ENCODE measurements at regions not wholly inside any gene's neighbourhood (a gene's known extent, or its start where the extent isn't known, plus 50 kb on each side); places are given as distances from the start of the nearest gene placed in this dataset.
A peak's percentile ranks its signal among the peaks of the same experiment; 100 is the strongest.
"Not testable (repeated sequence)": the region's sequence is repeated elsewhere in the genome, so short reads cannot be mapped to it uniquely, and the experiment has no call there.

DNA sequence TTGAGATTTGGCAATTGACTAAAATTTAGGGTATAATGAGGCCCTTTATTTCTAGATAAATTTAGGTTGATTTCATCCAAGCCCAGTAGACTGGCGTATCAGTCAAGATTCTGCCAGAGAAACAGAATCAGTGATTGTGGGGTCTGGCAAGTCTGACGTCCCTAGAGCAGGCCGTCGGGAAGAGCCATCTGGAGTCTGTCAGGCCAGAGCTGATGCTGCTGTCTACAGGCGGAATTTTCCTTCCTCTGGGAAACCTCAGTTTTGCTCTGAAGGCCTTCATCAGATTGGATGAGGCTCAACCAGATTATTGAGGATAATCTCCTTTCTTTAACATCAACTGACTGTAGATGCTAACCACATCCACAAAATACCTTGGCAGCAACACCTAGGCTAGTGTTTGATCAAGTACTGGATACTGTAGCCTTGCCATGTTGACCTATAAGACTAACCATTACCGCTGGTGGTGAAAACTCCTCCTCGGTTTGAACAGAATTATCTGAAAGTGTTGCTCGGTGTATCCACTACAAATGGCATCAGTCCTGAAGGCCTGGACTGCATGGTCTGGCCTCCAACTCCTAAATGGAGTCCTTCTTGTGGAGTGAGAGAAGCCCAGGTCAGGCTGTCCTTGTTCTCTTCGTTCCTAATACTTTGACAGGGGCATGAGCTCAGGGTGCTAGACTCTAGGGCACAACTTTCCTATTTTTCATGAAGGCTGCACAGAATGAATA is 83.2 kb upstream of the ANKH start:
- in situ Hi-C loops (cut with HindIII; ENCODE audit: low pct_unique_long_range_greater_than_20kb, low sequenced_read_pairs): no loop called here
- no peak for DNase-seq (ENCODE audit: low read depth)

- in situ Hi-C loops (cut with HindIII; ENCODE audit: low pct_unique_long_range_greater_than_20kb, low sequenced_read_pairs): no loop called here
Measured at GRCh38 chr5:14954216-14954615, 82.6 kb upstream of the ANKH start.

DNA sequence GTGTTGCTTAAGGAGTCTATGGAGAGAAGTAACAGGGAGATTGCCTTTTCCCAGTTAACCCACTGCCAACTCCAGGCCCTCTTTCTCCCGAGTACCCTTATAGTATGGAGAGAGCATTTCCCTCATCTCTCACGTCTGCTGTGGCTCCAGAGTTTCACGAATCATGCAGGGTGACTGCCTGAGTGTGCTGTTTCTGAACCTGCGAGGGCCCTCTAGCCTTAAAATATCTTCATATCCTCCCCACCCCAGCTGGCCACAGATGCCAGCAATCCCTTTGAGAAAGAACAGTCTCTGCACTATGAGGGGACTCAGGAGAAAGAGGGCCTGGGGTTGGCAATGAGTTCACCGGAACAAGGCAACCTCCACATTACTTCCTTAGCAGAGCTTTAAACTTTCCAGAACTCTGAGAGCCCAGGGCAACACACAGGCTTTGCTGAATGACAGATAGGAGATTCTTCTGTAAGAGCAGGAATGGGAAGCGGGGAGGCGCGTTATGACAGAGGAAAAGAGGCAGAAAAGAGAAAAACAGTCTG is 81.6 kb upstream of the ANKH start:
- in situ Hi-C loops (cut with HindIII; ENCODE audit: low pct_unique_long_range_greater_than_20kb, low sequenced_read_pairs): no loop called here
- DNase-seq (ENCODE audit: low read depth): no peak

More at GRCh38 chr5:14954216-14954615, 82.6 kb upstream of the ANKH start:
- no peak for DNase-seq (ENCODE audit: low read depth)

- in situ Hi-C loops (cut with HindIII; ENCODE audit: low pct_unique_long_range_greater_than_20kb, low sequenced_read_pairs): no loop called here
- no peak for DNase-seq (ENCODE audit: low read depth)
Measured at GRCh38 chr5:14948383-14948782, 76.8 kb upstream of the ANKH start.

GRCh38 chr5:14946815-14947620 is 75.4 kb upstream of the ANKH start:
- in situ Hi-C loops (cut with HindIII; ENCODE audit: low pct_unique_long_range_greater_than_20kb, low sequenced_read_pairs): no loop called here
- DNase-seq (ENCODE audit: low read depth): peak; percentile 18

DNA sequence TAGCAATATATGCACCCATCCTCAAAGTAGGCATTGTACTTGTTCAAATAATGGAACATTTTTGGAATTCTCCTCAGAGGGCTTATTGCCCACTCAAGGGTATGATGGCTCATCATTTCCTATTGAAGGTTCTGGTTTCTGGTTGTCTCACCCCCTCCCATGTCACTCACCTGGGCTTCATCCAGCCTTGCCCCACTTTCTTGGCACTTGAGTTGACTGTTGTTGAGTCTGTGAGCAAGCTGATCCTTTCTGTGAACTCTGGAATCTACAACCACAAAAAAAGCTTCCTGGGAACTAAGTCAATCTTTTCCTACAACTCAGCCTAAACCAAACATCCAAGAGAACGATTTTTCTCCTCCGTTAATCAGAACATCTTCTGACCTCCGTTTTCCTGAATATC is 73.9 kb upstream of the ANKH start:
- no peak for DNase-seq (ENCODE audit: low read depth)
- in situ Hi-C loops (cut with HindIII; ENCODE audit: low pct_unique_long_range_greater_than_20kb, low sequenced_read_pairs): no loop called here

DNA sequence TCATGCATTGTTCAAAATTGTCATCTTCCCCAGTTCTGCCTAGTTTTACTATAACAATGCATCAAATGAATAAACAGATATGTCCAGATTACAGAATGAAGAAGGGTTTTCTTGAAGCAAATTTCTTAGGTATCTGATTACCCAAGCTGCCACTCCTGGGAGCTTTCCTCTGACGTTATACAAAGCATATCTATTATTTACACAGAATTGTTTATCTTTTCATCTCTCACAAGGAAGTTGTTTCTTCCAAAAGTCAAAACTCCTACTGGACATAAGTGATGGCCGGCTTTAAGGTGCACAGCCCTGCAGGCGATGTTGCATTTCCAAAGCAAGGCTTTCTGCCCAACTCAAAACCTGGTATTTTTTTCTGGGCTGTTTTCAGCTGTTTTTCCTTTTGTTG is 73.4 kb upstream of the ANKH start:
- in situ Hi-C loops (cut with HindIII; ENCODE audit: low pct_unique_long_range_greater_than_20kb, low sequenced_read_pairs): no loop called here
- DNase-seq (ENCODE audit: low read depth): no peak

- in situ Hi-C loops (cut with HindIII; ENCODE audit: low pct_unique_long_range_greater_than_20kb, low sequenced_read_pairs): no loop called here
- DNase-seq (ENCODE audit: low read depth): no peak
Measured at GRCh38 chr5:14944350-14944739, 72.8 kb upstream of the ANKH start.

- no peak for DNase-seq (ENCODE audit: low read depth)
- in situ Hi-C loops (cut with HindIII; ENCODE audit: low pct_unique_long_range_greater_than_20kb, low sequenced_read_pairs): no loop called here
Measured at GRCh38 chr5:14942212-14942611, 70.6 kb upstream of the ANKH start.

DNA sequence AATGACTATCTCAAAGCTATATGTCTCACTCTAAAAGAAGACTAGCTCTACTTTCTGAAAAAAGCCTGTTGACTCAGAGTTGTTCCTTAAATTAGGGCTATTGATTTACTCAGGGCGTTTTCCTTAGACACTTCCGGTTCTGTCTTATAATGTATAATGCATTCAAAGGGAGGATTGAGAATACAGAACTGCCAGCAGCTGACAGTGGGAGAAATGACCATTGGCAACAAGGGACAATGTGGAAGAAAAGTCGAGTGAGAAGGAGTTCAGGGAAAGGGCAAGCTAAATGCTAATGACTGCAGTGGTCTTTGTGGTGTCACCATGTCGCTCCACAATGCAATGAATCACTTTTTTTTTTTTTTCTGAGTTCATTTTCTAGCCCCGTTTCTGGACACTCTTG is 65.7 kb upstream of the ANKH start:
- in situ Hi-C loops (cut with HindIII; ENCODE audit: low pct_unique_long_range_greater_than_20kb, low sequenced_read_pairs): no loop called here
- no peak for DNase-seq (ENCODE audit: low read depth)

- DNase-seq (ENCODE audit: low read depth): no peak
- in situ Hi-C loops (cut with HindIII; ENCODE audit: low pct_unique_long_range_greater_than_20kb, low sequenced_read_pairs): no loop called here
Measured at GRCh38 chr5:14936588-14936987, 65.0 kb upstream of the ANKH start.

- no peak for DNase-seq (ENCODE audit: low read depth)
Measured at GRCh38 chr5:14935341-14935740, 63.8 kb upstream of the ANKH start.

DNA sequence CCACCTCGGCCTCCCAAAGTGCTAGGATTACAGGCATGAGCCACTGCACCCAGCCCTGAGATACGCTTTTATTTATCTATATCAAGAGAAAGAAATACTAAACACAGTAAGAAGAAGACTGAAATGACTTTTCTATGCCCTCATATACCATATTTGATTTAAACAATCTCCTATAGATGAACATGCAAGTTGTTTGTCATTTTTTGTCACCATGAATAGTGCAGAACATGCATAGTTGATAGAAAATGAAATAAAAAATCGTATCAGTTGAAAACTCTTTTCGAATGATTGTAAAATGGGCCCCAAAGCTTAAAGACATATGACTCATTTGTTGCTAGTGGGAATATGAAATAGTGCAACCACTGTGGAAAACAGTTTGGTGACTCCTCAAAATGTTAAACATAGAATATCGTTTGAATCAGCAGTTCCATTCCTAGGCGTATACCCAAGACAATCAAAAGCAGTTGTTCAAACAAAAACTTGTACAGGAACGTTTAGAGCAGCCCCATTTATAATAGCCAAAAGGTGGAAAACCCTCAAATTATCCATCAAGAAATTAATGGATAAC is 61.4 kb upstream of the ANKH start:
- DNase-seq (ENCODE audit: low read depth): no peak
- in situ Hi-C loops (cut with HindIII; ENCODE audit: low pct_unique_long_range_greater_than_20kb, low sequenced_read_pairs): no loop called here

More at GRCh38 chr5:14935341-14935740, 63.8 kb upstream of the ANKH start:
- in situ Hi-C loops (cut with HindIII; ENCODE audit: low pct_unique_long_range_greater_than_20kb, low sequenced_read_pairs): no loop called here

- DNase-seq (ENCODE audit: low read depth): no peak
Measured at GRCh38 chr5:14930486-14930885, 58.9 kb upstream of the ANKH start.

DNA sequence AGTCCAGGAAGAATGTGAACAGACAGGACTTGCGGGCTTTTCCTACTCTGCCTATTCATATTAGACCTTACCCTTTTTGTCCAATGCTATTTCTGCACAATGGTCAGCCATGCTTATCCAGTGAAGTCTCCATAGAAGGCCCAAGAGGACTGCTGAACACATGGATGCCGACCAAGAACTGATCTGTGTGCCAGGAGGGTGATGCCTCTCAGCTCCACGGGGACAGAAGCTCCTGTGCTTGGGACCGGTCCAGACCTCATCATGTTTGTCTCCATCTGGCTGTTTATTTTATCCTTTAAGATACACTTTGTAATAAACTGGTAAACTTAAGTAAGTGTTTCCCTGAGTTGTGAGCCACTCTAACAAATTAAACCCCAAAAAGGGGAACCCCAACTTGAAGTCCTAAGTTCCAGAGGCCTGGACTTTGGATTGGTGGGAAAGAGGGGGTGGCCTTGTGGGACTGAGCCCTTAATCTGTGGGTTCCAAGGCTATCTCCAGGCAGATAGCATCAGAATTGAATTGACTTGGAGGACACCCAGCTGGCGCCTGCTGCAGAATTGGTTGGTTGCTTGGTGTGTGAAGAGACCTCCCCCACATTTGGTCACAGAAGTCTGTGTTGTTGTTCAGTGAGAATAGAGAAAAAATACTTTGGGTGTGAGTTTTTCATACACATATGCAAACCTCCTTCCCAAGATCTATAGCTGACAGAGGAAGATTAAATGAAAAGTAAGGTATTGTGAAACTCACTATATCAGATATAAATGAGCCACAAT is 57.9 kb upstream of the ANKH start:
- DNase-seq (ENCODE audit: low read depth): no peak
- in situ Hi-C loops (cut with HindIII; ENCODE audit: low pct_unique_long_range_greater_than_20kb, low sequenced_read_pairs): no loop called here

More at GRCh38 chr5:14930486-14930885, 58.9 kb upstream of the ANKH start:
- in situ Hi-C loops (cut with HindIII; ENCODE audit: low pct_unique_long_range_greater_than_20kb, low sequenced_read_pairs): no loop called here

GRCh38 chr5:14928661-14929060 is 57.1 kb upstream of the ANKH start:
- no peak for DNase-seq (ENCODE audit: low read depth)

DNA sequence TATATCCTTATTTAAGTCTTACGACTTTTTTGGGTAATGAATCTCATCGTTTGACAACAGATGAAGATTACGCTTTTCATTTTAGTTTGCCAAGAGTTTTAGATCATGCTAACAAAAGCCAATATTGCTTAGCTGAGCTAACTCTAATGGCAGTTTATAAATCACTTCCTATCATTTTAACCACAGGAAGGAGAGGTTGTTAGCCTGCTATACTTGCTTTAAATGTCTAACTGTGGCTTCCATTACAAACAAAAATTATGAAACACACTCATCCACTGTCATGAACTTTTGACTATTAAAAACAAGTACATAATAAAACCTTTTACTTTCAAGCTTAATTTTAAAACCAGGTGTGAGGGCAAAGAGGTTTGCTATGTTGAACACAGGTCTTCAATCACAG is 53.7 kb upstream of the ANKH start:
- no peak for DNase-seq (ENCODE audit: low read depth)
- in situ Hi-C loops (cut with HindIII; ENCODE audit: low pct_unique_long_range_greater_than_20kb, low sequenced_read_pairs): no loop called here

More at GRCh38 chr5:14928661-14929060, 57.1 kb upstream of the ANKH start:
- in situ Hi-C loops (cut with HindIII; ENCODE audit: low pct_unique_long_range_greater_than_20kb, low sequenced_read_pairs): no loop called here

GRCh38 chr5:14922952-14923351 is 51.4 kb upstream of the ANKH start:
- DNase-seq (ENCODE audit: low read depth); in situ Hi-C loops (cut with HindIII; ENCODE audit: low pct_unique_long_range_greater_than_20kb, low sequenced_read_pairs): not testable (repeated sequence)

Measured in Caki2 (cell line).